Right lobe of liver (tissue), 4 donors: ENCODE measurements at regions not wholly inside any gene's neighbourhood (a gene's known extent, or its start where the extent isn't known, plus 50 kb on each side); places are given as distances from the start of the nearest gene placed in this dataset.

Experiments
- POLR2A ChIP-seq: fragments of 450-650 bp; IDR thresholded peaks from one replicate; pipeline ENCODE4 v1.6.1; 2017; ENCODE audit warnings: antibody characterized with exemption, mild to moderate bottlenecking
- TF ChIP-seq, protein P1 (sequence below), 4 donors: fragments of 200-600 bp in 3 of 4; fragments of 450-650 bp in 1 of 4; IDR thresholded peaks; one replicate each; pipeline versions ENCODE4 v1.5.1 to v1.8.0; 2016 to 2022; ENCODE audit warnings: antibody characterized with exemption in 4 of 4, mild to moderate bottlenecking in 2 of 4
- donor health status: DM: no; HTN: no; CAD: no.
- donor health status: DM: no; HTN: no; CAD: no.
- donor health status: DM: no; HTN: yes; CAD: no.

DNA sequence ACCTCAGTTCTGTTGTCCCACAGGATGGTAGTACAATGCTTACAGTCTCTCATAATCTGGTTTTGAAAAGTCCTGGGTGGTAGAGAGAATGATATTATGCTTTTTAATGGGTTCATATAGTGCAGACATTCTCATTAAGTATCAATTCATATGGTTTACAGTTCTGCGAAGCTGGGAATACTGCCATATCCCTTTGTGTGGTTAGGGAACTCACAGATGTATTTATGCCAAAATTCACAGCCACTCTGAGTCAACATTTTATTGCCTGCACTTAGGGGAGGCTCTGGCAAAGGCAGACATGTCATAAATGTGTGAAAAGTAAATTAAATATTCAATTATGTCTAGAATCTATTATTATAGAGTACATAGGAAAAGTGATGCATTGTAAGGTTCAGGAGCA, 808.2 kb downstream of the SUCLG1 start:
- TF ChIP-seq, protein P1, sequence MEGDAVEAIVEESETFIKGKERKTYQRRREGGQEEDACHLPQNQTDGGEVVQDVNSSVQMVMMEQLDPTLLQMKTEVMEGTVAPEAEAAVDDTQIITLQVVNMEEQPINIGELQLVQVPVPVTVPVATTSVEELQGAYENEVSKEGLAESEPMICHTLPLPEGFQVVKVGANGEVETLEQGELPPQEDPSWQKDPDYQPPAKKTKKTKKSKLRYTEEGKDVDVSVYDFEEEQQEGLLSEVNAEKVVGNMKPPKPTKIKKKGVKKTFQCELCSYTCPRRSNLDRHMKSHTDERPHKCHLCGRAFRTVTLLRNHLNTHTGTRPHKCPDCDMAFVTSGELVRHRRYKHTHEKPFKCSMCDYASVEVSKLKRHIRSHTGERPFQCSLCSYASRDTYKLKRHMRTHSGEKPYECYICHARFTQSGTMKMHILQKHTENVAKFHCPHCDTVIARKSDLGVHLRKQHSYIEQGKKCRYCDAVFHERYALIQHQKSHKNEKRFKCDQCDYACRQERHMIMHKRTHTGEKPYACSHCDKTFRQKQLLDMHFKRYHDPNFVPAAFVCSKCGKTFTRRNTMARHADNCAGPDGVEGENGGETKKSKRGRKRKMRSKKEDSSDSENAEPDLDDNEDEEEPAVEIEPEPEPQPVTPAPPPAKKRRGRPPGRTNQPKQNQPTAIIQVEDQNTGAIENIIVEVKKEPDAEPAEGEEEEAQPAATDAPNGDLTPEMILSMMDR (IDR thresholded peaks at IDR 0.05) = no peak
- no peak for TF ChIP-seq POLR2A
